ENCODE measurements at regions not wholly inside any gene's neighbourhood (a gene's known extent, or its start where the extent isn't known, plus 50 kb on each side); places are given as distances from the start of the nearest gene placed in this dataset.

DNA sequence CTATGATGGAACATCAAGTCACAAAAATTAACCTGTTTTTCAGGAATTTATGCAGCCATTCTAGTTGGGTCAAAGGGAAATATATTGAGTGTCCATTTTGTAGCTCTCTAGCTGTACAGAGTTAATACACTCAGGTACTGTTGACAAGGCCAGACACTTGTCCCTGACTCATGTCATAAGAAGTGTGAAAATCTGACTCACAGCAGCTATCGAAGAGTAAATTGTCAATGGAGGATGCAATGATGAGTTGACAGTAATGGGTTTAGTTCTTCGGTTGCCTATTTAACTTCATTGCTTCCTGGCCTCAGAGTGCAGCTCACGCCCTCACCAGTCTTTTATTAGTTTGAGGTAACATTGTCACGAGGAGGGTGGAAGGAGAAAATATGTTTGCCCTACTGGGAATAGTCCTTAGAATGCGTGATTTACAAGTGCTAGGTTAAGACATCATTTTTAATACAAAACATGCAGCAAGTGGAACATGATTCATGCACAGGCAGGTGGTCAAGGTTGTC, 255.1 kb downstream of the XPNPEP1 start:
- no peak overlapping the region for H2BK5ac ChIP-seq (ENCODE audit: low read depth, low read length, poor library complexity, severe bottlenecking)
- no peak for ATAC-seq (ENCODE audit: low read depth)
- dilution Hi-C loops (cut with HindIII; ENCODE audit: low sequenced_read_pairs, unreplicated experiment): no loop called here
- no peaks in the 10 kb centered on the region for H3K27me3 ChIP-seq (ENCODE audit: control insufficient read depth, insufficient read depth, low read length)
- H4K5ac ChIP-seq (ENCODE audit: low read depth, low read length): no peak overlapping the region
- no peak for DNase-seq
- POLR2A ChIA-PET (ENCODE audit: unreplicated experiment): no interaction called here
- no peak overlapping the region for H2BK120ac ChIP-seq (ENCODE audit: low read depth, low read length)
- no peak overlapping the region for H3K23ac ChIP-seq (ENCODE audit: low read depth, low read length)
- no peak overlapping the region for H3K9ac ChIP-seq (ENCODE audit: low read depth, low read length)
- no peak overlapping the region for H4K8ac ChIP-seq (ENCODE audit: low read depth in 2 of 2, low read length in 2 of 2)
- BruUV-seq (replicated peaks): no TSS peak
- H3K36me3 ChIP-seq (ENCODE audit: control insufficient read depth, insufficient read depth, low read length): no peaks in the 10 kb centered on the region
- no peak overlapping the region for H3K4ac ChIP-seq (ENCODE audit: low read depth, low read length)
- H2BK20ac ChIP-seq (ENCODE audit: low read depth, low read length): no peak overlapping the region
- no peak overlapping the region for H3K56ac ChIP-seq (ENCODE audit: extremely low read depth, insufficient read depth, low read length)
- H3K79me1 ChIP-seq (ENCODE audit: low read depth in 1 of 2, low read length in 2 of 2): no peaks in the 10 kb centered on the region
- H3K4me3 ChIP-seq (ENCODE audit: insufficient read depth, low read depth, low read length): no peak overlapping the region
- in situ Hi-C loops (cut with MboI; ENCODE audit: low sequenced_read_pairs): no loop called here
- H3K27ac ChIP-seq (ENCODE audit: insufficient read depth, low read length): no peak overlapping the region
- peaks cover 13% of the 10 kb centered on the region for H3K9me3 ChIP-seq (ENCODE audit: control insufficient read depth, insufficient read depth, low read length)
- H2AFZ ChIP-seq (replicated peaks; ENCODE audit: low read length, poor library complexity): no peak overlapping the region
- CTCF ChIA-PET: no interaction called here
- TF ChIP-seq SMC3 (IDR thresholded peaks at IDR 0.05; ENCODE audit: low read depth, low read length) (no peak), MXI1 (IDR thresholded peaks at IDR 0.05; ENCODE audit: borderline replicate concordance, low read depth, low read length) (no peak), USF2 (IDR thresholded peaks at IDR 0.05; ENCODE audit: low read depth, low read length) (no peak), MAFK (IDR thresholded peaks at IDR 0.05; ENCODE audit: low read depth, low read length) (no peak), RCOR1 (IDR thresholded peaks at IDR 0.05; ENCODE audit: insufficient replicate concordance, low read length) (no peak), RAD21 (IDR thresholded peaks at IDR 0.05; ENCODE audit: low read length) (no peak), MAZ (IDR thresholded peaks at IDR 0.05; ENCODE audit: borderline replicate concordance, low read depth, low read length) (no peak)
- H2AK5ac ChIP-seq (ENCODE audit: low read depth, low read length): no peak overlapping the region
- H3K18ac ChIP-seq (ENCODE audit: low read depth, low read length): no peak overlapping the region
- H3K4me1 ChIP-seq (ENCODE audit: control insufficient read depth, insufficient read depth, low read length): no peaks in the 10 kb centered on the region
- WGBS, 2 experiments (ENCODE audit: extremely low coverage in 2 of 2, insufficient read length in 1 of 2): 40% methylated on average over 1 of the region's 5 CpGs; no CpG with 5 or more reads in 1 of the 2 experiments
- no peak overlapping the region for H3K14ac ChIP-seq (replicated peaks; ENCODE audit: low read depth, low read length)
- no peaks in the 10 kb centered on the region for H3K9me1 ChIP-seq (ENCODE audit: insufficient read depth, low read length)
- H3K4me2 ChIP-seq (ENCODE audit: low read depth, low read length): no peak overlapping the region
- no peak overlapping the region for H4K91ac ChIP-seq (ENCODE audit: insufficient read depth, low read depth, low read length)
- no peaks in the 10 kb centered on the region for H4K20me1 ChIP-seq (ENCODE audit: insufficient read depth, low read length)
- H2AK9ac ChIP-seq (replicated peaks; ENCODE audit: low read depth, low read length, poor library complexity): no peak overlapping the region
- intact Hi-C loops (cut with micrococcal nuclease): no loop called here
- H2BK15ac ChIP-seq (ENCODE audit: low read depth, low read length): no peak overlapping the region

Measured in IMR-90 (cell line).